ENCODE measurements at regions not wholly inside any gene's neighbourhood (a gene's known extent, or its start where the extent isn't known, plus 50 kb on each side); places are given as distances from the start of the nearest gene placed in this dataset.

GRCh38 chr13:81602241-81602640 is 1261.3 kb upstream of the SPRY2 start:
- TF ChIP-seq, protein P1, sequence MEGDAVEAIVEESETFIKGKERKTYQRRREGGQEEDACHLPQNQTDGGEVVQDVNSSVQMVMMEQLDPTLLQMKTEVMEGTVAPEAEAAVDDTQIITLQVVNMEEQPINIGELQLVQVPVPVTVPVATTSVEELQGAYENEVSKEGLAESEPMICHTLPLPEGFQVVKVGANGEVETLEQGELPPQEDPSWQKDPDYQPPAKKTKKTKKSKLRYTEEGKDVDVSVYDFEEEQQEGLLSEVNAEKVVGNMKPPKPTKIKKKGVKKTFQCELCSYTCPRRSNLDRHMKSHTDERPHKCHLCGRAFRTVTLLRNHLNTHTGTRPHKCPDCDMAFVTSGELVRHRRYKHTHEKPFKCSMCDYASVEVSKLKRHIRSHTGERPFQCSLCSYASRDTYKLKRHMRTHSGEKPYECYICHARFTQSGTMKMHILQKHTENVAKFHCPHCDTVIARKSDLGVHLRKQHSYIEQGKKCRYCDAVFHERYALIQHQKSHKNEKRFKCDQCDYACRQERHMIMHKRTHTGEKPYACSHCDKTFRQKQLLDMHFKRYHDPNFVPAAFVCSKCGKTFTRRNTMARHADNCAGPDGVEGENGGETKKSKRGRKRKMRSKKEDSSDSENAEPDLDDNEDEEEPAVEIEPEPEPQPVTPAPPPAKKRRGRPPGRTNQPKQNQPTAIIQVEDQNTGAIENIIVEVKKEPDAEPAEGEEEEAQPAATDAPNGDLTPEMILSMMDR (IDR thresholded peaks at IDR 0.05; ENCODE audit: poor library complexity): no peak
- TF ChIP-seq EZH2 (IDR thresholded peaks at IDR 0.05; ENCODE audit: borderline replicate concordance): no peak
- no peak for TF ChIP-seq EZH2phosphoT487 (IDR thresholded peaks at IDR 0.05; ENCODE audit: low read depth, severe bottlenecking, unreplicated experiment)

All from hepatocyte (in vitro differentiated cells).